Naive thymus-derived CD4-positive, alpha-beta T cell (primary cell): ENCODE measurements at regions not wholly inside any gene's neighbourhood (a gene's known extent, or its start where the extent isn't known, plus 50 kb on each side); places are given as distances from the start of the nearest gene placed in this dataset.

Experiments used
- ATAC-seq: fragments of 150-1000 bp; cut with Tn5 transposase; 2 replicates; pipeline ENCODE4 v1.10.0; 2021; ENCODE audit warnings: mild to moderate bottlenecking, moderate library complexity
- CTCF ChIA-PET: fragments of 350-600 bp; sonication (Branson Sonifier 250); formaldehyde crosslinking; loops from one replicate; lab custom pipeline; 2021; ENCODE audit warnings: antibody characterized with exemption; lab: Charles Lee
- POLR2A ChIA-PET: fragments of 350-600 bp; sonication (Branson Sonifier 250); formaldehyde crosslinking; loops from one replicate; lab custom pipeline; 2021; ENCODE audit warnings: antibody characterized with exemption, inconsistent platforms; lab: Charles Lee
- DNase-seq, 9 donors: peaks; one replicate each; pipeline versions ENCODE4 v3.0.0 to v3.0.0-alpha.2; 2020 to 2022; ENCODE audit warnings: mixed read lengths in 1 of 9
- H3K27ac ChIP-seq: one replicate; pipeline ENCODE4 v1.7.0; 2013; ENCODE audit warnings: mild to moderate bottlenecking, low read depth, low read length, moderate library complexity
- H3K27me3 ChIP-seq, 2 donors: one replicate each; pipeline ENCODE4 v1.7.0; 2013; ENCODE audit warnings: low read length in 2 of 2, mild to moderate bottlenecking in 2 of 2, moderate library complexity in 2 of 2; ENCODE audit not compliant: control insufficient read depth in 2 of 2, insufficient read depth in 2 of 2
- H3K36me3 ChIP-seq, 3 experiments: 1 replicate in 2 of 3; 2 replicates in 1 of 3; pipeline ENCODE4 v1.7.0; 2013; ENCODE audit warnings: low read length in 3 of 3, mild to moderate bottlenecking in 3 of 3, moderate library complexity in 1 of 3; ENCODE audit not compliant: insufficient read depth in 3 of 3, control insufficient read depth in 2 of 3
- H3K4me1 ChIP-seq, 2 donors: one replicate each; pipeline ENCODE4 v1.7.0; 2013; ENCODE audit warnings: low read length in 2 of 2, mild to moderate bottlenecking in 2 of 2, moderate library complexity in 1 of 2; ENCODE audit not compliant: control insufficient read depth in 2 of 2, insufficient read depth in 2 of 2
- H3K4me3 ChIP-seq: 2 replicates; pipeline ENCODE4 v1.7.0; 2013; ENCODE audit warnings: mild to moderate bottlenecking, low read length
- H3K9me3 ChIP-seq, 3 experiments: 1 replicate in 2 of 3; 2 replicates in 1 of 3; pipeline ENCODE4 v1.7.0; 2013; ENCODE audit warnings: low read length in 3 of 3; ENCODE audit not compliant: control insufficient read depth in 2 of 3
- H3K27ac Mint-ChIP-seq, 9 donors: one replicate each; pipeline ENCODE4 v1.8.0; 2020 to 2022; ENCODE audit warnings: mixed read lengths in 9 of 9, mild to moderate bottlenecking in 8 of 9, moderate library complexity in 5 of 9, inconsistent platforms in 2 of 9
- H3K27me3 Mint-ChIP-seq, 5 donors: one replicate each; pipeline ENCODE4 v1.8.0; 2021 to 2022; ENCODE audit warnings: mixed read lengths in 5 of 5, mild to moderate bottlenecking in 1 of 5
- H3K36me3 Mint-ChIP-seq, 5 donors: one replicate each; pipeline ENCODE4 v1.8.0; 2020 to 2022; ENCODE audit warnings: mixed read lengths in 5 of 5, mild to moderate bottlenecking in 3 of 5, inconsistent platforms in 1 of 5
- H3K4me1 Mint-ChIP-seq, 7 donors: one replicate each; pipeline ENCODE4 v1.8.0; 2020 to 2022; ENCODE audit warnings: mixed read lengths in 7 of 7, mild to moderate bottlenecking in 3 of 7, inconsistent platforms in 1 of 7
- H3K4me3 Mint-ChIP-seq, 10 donors: one replicate each; pipeline ENCODE4 v1.8.0; 2020 to 2022; ENCODE audit warnings: mild to moderate bottlenecking in 10 of 10, mixed read lengths in 10 of 10, moderate library complexity in 6 of 10, inconsistent platforms in 2 of 10
- H3K9me3 Mint-ChIP-seq, 11 donors: one replicate each; pipeline ENCODE4 v1.8.0; 2020 to 2022; ENCODE audit warnings: mixed read lengths in 11 of 11, mild to moderate bottlenecking in 4 of 11, inconsistent platforms in 1 of 11, moderate library complexity in 1 of 11
- intact Hi-C, 2 donors: fragments of 100-400 bp; cut with micrococcal nuclease; formaldehyde crosslinking; loops; one replicate each; pipeline ENCODE4 v1.15.1; 2023

DNA sequence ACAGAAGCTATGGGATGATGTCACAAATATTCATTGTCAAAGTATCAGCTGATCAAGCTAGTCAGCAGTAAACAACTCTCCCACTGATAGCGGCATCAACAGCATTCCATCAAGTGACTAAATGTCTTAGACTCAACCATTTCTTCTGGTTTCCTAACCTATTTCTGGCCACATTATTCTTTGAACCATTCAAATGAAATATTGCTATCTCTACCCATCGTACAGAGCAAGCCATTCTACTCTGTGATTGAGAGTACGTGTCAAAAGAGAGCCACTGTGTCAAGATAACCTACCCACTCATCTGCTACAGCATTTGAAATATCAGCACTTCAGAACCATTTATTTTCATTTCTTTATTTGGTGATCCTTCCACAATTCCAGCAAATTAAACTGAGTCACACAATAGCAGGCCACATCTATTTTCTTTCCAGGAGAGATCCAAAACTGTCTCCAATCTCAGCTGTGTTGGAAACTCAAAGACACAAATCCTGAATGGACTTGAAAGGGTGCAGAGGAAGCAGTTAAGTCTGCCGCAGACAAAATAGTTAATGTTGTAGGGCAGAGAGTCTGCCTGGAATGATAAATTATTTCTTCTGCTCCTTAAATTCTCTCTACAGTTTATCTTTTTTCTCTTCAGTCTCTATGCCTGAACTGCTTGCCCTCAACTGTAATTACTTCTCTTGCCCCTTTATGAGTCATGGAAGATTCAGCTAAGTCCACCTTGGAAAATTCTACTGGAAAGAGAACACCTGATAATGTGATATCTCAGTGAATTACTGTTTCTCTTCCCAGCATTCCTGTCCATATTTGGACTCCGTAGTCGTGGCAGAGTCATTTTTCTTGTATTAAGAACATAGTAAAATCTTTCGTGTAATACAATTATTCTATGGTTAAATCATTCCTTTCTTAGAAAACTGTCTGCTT, 364.8 kb downstream of the PDGFC start:
- H3K4me1 ChIP-seq: no peaks in the 10 kb centered on the region
- H3K4me3 ChIP-seq: no peak overlapping the region
- POLR2A ChIA-PET: no interaction called here
- CTCF ChIA-PET: no interaction called here
- Mint-ChIP-seq H3K4me1 (no peaks in the 10 kb centered on the region), H3K4me3 (no peak overlapping the region), H3K9me3 (peaks cover 0 to 14% (median 3%) of the 10 kb centered on the region in 11 donors), H3K36me3 (no peaks in the 10 kb centered on the region), H3K27ac (no peak overlapping the region), H3K27me3 (no peaks in the 10 kb centered on the region)
- H3K9me3 ChIP-seq: no peaks in the 10 kb centered on the region
- no peaks in the 10 kb centered on the region for H3K36me3 ChIP-seq
- ATAC-seq (no peak), DNase-seq (no peak)
- no peaks in the 10 kb centered on the region for H3K27me3 ChIP-seq
- intact Hi-C loops: no loop called here
- H3K27ac ChIP-seq: no peak overlapping the region

DNA sequence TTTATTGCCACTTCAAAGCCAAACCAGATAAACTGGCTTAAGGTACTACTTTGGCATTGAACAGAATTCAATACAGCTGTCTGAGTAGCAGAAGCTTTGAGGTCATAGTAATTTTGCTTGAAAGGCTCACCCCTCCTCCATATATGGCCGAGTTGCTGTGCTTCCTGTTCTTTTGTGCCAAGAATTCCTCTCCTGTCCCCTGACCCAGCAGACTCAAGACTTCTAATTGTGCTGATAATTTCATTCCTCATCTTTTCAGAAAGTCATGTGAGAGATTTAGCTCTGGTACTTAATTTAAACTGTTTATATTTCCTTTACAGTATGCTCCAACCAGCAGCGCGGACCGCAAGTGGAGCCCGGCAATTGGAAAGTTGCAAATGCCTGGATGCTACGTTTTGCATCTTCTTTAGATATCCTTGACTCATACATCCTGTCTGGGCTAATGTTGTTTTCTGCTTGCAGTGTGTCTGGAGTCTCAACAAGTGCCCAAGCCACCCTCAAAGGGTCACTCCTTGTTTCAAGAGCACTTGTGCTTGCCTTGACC, 373.4 kb downstream of the PDGFC start:
- H3K9me3 Mint-ChIP-seq: peaks cover 0 to 8% (median 3%) of the 10 kb centered on the region in 11 donors
- ChIA-PET POLR2A (no interaction called here), CTCF (no interaction called here)
- H3K27me3 ChIP-seq: no peaks in the 10 kb centered on the region
- H3K36me3 Mint-ChIP-seq: no peaks in the 10 kb centered on the region
- no peaks in the 10 kb centered on the region for H3K4me1 ChIP-seq
- ATAC-seq (no peak), DNase-seq (no peak)
- H3K9me3 ChIP-seq: no peaks in the 10 kb centered on the region
- H3K4me3 Mint-ChIP-seq: no peak overlapping the region
- H3K27me3 Mint-ChIP-seq: no peaks in the 10 kb centered on the region
- no peaks in the 10 kb centered on the region for H3K4me1 Mint-ChIP-seq
- H3K27ac ChIP-seq: no peak overlapping the region
- H3K4me3 ChIP-seq: no peak overlapping the region
- H3K36me3 ChIP-seq: no peaks in the 10 kb centered on the region
- no peak overlapping the region for H3K27ac Mint-ChIP-seq
- intact Hi-C loops: no loop called here

DNA sequence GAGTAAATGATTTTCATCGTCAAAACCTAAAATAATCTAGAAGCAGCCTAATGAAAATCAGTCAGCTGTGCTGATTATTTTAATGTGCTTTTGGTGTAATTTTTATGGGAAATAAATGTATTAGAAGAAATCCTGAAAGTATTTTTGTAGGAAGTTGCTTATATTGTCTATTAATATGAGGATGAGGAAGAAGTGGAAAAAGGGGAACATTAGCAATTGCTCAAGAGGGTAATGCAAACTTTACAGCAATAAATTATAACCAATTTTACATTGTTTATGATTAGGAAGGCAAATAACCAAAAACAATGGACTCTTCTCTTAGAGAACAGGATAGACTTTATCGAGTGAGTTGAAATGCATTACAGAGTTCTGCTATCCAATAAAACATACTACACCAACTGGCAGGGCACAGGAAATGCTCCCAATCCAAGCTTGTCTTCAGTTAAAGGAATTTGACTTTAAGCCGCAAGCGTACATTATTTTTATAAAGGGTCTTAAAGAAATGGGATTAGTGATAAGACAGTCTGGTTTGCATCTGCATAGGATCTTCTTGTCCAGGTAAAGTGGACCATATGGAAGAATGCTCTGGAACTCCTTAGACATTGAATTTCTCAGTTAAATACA, 374.8 kb downstream of the PDGFC start:
- intact Hi-C loops: no loop called here
- H3K27ac ChIP-seq: no peak overlapping the region
- ATAC-seq (no peak), DNase-seq (no peak)
- H3K9me3 ChIP-seq: no peaks in the 10 kb centered on the region
- CTCF ChIA-PET: no interaction called here
- Mint-ChIP-seq H3K4me1 (no peaks in the 10 kb centered on the region), H3K4me3 (no peak overlapping the region), H3K36me3 (no peaks in the 10 kb centered on the region), H3K9me3 (peaks cover 0 to 10% (median 3%) of the 10 kb centered on the region in 11 donors), H3K27ac (no peak overlapping the region), H3K27me3 (no peaks in the 10 kb centered on the region)
- H3K36me3 ChIP-seq: no peaks in the 10 kb centered on the region
- H3K27me3 ChIP-seq: no peaks in the 10 kb centered on the region
- POLR2A ChIA-PET: no interaction called here
- H3K4me1 ChIP-seq: no peaks in the 10 kb centered on the region
- H3K4me3 ChIP-seq: no peak overlapping the region

DNA sequence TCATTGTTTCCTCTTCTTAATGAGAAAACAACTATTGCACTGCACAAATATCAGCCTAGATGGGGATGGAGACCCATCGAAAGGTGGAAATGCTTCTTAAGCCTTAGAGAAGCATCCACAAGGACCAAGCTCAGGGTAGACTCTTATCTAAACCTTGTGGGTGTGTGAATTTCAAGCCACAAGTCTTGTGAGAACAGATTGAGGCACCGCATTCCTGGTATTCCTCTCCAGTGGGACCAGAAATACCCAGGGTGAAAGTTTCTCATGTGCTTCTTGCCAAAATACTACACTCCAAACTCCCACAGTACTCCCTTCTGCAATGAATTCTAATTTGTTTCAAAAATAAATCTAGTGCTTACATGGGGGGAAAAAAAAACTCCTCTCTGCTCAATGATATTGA, 375.6 kb downstream of the PDGFC start:
- intact Hi-C loops: no loop called here
- no peak for ATAC-seq
- H3K4me1 ChIP-seq: no peaks in the 10 kb centered on the region
- Mint-ChIP-seq H3K27me3 (no peaks in the 10 kb centered on the region), H3K4me3 (no peak overlapping the region), H3K9me3 (peaks cover 0 to 10% (median 2%) of the 10 kb centered on the region in 11 donors), H3K27ac (no peak overlapping the region), H3K4me1 (no peaks in the 10 kb centered on the region), H3K36me3 (no peaks in the 10 kb centered on the region)
- H3K27me3 ChIP-seq: no peaks in the 10 kb centered on the region
- H3K4me3 ChIP-seq: no peak overlapping the region
- H3K36me3 ChIP-seq: no peaks in the 10 kb centered on the region
- DNase-seq: no peak
- CTCF ChIA-PET: no interaction called here
- no peak overlapping the region for H3K27ac ChIP-seq
- POLR2A ChIA-PET: no interaction called here
- H3K9me3 ChIP-seq: no peaks in the 10 kb centered on the region

DNA sequence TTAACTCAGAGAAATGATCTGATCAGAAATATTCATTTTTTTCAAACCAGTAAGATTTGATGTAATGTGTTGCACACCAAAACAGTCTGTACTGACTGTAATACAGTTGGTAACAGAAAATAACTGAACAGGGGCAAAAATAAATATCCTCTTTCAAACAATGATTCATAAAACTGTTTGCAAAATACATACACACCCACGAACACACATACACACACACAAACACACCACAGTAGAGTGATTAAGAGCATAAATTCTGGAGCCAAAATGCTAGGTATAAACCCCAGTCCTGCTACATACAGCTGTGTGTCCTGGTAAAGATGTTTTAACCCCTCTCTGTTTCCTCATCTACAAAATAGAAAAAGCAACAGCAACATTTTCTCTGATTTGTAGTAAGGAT, 376.6 kb downstream of the PDGFC start:
- no peak for DNase-seq
- H3K4me3 Mint-ChIP-seq: no peak overlapping the region
- Histone ChIP-seq H3K27ac (no peak overlapping the region), H3K9me3 (no peaks in the 10 kb centered on the region), H3K36me3 (no peaks in the 10 kb centered on the region), H3K4me3 (no peak overlapping the region), H3K4me1 (no peaks in the 10 kb centered on the region), H3K27me3 (no peaks in the 10 kb centered on the region)
- peaks cover 0 to 10% (median 2%) of the 10 kb centered on the region in 11 donors for H3K9me3 Mint-ChIP-seq
- no peaks in the 10 kb centered on the region for H3K27me3 Mint-ChIP-seq
- H3K4me1 Mint-ChIP-seq: no peaks in the 10 kb centered on the region
- no peak overlapping the region for H3K27ac Mint-ChIP-seq
- no peaks in the 10 kb centered on the region for H3K36me3 Mint-ChIP-seq
- intact Hi-C loops: no loop called here
- ChIA-PET POLR2A (no interaction called here), CTCF (no interaction called here)
- no peak for ATAC-seq

DNA sequence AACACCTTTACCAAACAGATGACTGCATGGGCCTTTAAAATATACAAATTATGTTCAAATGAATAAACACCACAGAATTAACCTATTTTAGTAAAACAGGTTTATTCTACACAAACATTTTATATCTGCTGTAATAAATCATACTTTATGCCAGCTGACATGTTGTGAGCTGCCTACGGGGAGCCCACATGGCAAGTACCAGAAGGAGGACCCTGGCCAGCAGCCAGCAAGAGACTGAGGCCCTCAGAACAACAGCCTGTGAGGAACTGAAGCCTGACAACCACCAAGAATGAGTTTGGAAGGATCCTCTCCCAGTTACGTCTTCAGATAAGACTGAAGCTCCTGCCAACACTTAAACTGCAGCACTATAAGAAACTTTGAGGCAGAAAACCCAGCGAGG, 377.0 kb downstream of the PDGFC start:
- H3K27ac Mint-ChIP-seq: no peak overlapping the region
- no peaks in the 10 kb centered on the region for H3K27me3 ChIP-seq
- intact Hi-C loops: no loop called here
- no peak for DNase-seq
- ChIA-PET POLR2A (no interaction called here), CTCF (no interaction called here)
- H3K36me3 Mint-ChIP-seq: no peaks in the 10 kb centered on the region
- H3K4me3 Mint-ChIP-seq: no peak overlapping the region
- H3K36me3 ChIP-seq: no peaks in the 10 kb centered on the region
- no peaks in the 10 kb centered on the region for H3K4me1 ChIP-seq
- no peaks in the 10 kb centered on the region for H3K27me3 Mint-ChIP-seq
- no peaks in the 10 kb centered on the region for H3K9me3 ChIP-seq
- H3K9me3 Mint-ChIP-seq: peaks cover 0 to 10% (median 2%) of the 10 kb centered on the region in 11 donors
- H3K27ac ChIP-seq: no peak overlapping the region
- ATAC-seq: no peak
- H3K4me1 Mint-ChIP-seq: no peaks in the 10 kb centered on the region
- no peak overlapping the region for H3K4me3 ChIP-seq
